Mucosa of gallbladder (tissue), 1 donor: ENCODE measurements at regions not wholly inside any gene's neighbourhood (a gene's known extent, or its start where the extent isn't known, plus 50 kb on each side); places are given as distances from the start of the nearest gene placed in this dataset.
"Not testable (repeated sequence)": the region's sequence is repeated elsewhere in the genome, so short reads cannot be mapped to it uniquely, and the experiment has no call there.

Experiments used
- DNase-seq: peaks from one replicate; pipeline ENCODE4 v3.0.0-alpha.2; 2020; ENCODE audit warnings: low spot score
- donor health status: DM: no; HTN: no; CAD: no.

DNA sequence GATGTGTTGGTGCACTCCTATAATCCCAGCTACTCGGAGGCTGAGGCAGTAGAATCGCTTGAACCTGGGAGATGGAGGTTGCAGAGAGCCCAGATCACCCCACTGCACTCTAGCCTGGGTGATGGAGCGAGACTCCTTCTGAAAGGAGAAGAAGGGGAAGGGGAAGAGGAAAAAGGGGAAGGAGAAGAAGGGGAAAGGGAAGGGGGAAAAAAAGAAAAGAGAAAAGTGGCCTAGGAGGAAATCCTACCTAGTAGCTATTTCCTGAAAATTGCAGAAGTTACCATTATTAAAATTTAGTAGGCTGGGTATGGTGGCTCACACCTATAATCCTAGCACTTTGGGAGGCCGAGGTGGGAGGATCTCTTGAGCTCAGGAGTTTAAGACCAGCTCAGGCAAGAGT is 67.4 kb downstream of the ARRDC3 start:
- no peak for DNase-seq

DNA sequence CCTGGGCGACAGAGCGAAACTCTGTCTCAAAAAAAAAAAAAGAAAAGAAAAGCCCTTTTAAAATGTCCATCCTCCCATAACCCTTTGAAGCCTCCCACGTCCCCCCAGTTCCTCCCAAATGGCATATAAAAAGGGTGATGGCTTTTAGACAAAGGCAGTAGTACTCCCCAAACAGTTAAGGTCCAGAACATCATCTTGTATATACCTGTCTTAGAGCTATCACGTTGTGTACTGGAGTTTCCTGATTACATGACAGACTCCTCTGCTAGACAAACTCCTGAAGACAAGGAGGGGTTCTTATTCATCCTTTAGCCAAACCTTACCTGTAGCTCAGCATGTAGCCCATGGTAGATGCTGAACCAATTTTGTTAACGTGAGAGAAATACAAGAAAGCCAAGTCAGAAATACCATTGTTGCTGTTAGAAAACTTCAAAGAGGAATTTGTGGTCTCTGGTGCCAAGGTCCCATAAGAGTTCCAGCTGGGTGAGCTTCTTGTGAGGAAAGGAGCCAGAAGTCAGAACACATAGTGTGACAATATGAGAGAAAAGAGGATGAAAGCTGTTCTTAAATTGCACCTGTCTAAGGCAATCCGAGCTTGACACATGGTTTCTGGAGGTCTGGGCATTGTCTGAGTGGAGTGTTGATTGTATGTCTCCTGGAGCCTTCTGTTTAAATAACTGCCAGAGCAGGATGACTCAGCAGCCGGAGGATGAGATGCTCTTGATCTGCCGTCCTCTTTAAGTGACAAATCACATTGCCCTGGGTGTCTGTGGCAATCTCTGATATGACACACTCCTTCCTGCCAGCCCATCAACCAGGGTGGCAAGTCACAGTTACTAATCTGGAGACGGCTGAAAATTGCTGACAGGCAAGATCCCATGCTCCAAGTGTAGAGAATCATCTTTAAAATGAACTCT is 69.1 kb downstream of the ARRDC3 start:
- DNase-seq: peak; percentile 81

DNA sequence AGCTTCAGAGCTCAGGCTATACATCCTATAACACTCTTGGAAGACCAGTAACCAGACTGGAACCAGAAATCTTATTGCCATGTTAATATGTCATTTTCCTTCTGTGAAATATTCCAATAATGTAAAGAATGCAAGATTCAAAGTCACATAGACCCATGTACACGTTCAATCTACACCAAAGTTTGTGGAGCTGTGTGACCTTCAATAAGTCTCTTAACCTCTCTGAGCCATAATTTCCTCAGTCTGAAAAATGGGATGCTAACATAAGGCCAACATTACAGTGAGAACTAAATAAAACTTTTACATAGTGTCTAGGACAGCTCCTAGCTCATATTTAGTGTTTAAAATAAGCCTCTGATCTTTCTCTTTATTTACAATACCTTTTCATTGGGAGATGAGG is 70.4 kb downstream of the ARRDC3 start:
- DNase-seq: no peak

DNA sequence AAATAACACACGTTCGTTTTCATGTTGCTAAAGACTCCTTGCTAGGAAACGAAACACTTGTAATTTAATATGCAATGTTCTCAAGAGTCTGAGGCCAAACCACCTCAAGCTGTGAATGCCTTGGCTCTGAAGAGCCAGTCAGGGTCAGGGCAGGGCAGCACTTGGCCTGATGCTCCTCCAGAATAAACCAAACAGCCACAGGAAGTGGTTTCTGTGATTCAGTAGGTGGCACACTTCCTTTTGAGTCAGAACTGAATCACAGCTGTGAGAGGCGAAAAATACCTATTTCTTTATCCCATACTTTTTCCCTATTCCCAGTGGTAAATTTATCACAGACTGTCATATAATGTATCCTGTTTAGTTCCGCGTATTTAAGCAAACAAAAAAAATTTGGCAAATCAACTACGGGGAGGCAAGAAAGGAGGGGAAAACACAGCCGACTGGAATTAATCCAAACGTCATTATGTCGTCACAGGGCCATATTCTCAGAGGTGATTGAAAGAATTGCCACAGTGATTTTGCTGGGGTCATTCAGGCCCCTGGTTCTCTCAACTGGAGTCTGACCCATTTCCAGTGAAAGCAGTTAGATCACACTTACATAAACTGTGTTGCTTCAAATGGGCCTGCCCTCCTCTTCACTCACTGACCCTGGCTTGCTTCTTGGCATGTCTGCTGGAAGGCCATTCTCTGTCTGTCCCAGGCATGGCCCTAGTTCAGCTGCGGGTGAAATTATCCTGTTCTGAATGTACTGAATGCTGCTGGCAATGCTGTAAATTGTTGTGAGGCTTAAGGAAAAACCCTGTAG is 71.2 kb downstream of the ARRDC3 start:
- peak; percentile 74 for DNase-seq

DNA sequence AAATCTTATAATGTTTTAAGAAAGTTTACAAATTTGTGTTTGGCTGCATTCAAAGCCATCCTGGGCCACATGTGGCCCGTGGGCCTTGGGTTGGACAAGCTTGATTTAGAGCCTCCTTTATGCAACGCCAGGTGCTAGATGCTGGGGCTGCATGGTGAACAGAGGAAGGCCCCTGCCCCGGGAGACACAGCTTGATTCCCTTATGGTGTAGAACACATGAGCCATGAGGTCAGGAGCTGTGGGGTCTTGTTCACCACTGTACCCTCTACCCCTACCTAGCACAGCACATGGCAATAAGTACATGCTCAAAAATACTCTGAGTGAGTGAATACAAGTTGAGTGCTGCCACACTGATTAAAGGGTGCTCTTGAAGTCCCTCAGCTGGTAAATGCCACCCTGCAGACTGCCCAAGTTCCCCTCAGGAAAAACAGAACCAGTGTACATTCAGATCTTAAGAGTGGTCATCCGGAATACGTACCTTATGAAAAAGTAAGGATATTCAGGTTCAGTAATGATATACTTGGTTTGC is 71.9 kb downstream of the ARRDC3 start:
- DNase-seq: no peak

DNA sequence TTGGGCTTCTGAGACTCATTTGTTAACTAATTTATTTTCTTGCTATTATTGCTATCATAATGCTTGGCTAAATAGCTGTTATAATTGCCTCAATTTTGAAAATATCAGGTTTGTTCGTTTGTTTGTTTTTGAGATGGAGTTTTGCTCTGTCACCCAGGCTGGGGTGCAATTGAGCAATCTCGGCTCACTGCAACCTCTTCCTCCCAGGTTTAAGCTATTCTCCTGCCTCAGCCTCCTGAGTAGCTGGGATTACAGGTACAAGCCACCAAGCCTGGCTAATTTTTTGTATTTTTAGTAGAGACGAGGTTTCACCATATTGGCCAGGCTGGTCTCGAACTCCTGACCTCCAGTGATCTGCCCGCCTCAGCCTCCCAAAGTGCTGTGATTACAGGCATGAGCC is 75.0 kb downstream of the ARRDC3 start:
- not testable (repeated sequence) for DNase-seq

DNA sequence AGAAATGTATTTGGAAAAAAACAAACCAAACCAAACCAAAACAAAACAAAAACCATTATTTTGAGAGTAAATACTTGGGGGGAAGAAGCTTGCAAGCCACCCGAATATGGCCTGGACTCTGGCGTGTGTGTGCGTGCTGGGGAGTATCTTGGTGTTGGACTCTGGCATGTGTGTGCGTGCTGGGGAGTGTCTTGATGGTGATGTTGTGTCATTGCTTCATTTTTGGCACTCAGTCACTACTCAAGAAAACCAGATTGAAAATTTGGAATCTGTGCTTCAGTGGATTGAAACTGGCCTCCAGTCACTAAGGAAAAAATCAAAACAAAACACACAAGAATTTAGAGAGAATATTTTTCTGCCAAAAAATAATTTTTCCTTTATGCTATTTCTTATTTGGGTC is 76.1 kb downstream of the ARRDC3 start:
- peak; percentile 41 for DNase-seq

DNA sequence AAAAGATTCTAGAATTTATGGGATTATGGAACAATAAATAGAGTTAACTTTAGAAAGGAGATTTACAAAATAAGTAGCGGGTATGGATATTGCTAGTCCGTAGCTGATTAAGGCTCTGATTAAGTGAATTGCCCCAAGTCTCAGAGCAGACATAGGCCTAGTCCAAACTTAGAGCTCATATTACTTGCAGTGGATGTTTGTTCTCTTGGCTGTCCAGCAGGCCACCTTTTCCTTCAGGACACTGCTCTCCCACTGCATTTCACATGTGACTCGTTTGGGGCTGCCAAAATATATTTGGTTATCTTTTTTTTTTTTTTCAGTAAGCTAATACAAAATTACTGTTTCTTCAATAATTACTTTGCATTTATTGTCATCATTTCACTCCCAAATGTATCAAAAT is 76.6 kb downstream of the ARRDC3 start:
- DNase-seq: no peak

DNA sequence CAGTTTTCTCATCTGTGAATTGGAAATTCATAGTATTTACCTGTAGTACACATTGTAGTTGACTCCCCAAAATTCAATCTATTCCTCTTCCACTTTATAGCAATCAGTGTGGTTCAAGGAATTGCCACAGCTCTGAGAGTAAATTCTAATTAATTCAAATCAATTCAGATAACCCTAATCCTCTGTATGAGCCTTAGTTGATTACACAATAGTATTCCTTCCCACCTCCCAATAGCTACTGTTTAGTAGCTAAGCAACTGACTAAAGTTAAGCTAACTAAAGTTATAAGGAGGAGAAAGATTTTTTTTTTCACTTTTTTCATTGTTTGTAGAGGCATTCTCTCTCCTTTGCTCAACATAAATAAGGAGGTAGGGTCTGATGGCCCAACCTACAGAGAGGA is 77.5 kb downstream of the ARRDC3 start:
- DNase-seq: no peak

DNA sequence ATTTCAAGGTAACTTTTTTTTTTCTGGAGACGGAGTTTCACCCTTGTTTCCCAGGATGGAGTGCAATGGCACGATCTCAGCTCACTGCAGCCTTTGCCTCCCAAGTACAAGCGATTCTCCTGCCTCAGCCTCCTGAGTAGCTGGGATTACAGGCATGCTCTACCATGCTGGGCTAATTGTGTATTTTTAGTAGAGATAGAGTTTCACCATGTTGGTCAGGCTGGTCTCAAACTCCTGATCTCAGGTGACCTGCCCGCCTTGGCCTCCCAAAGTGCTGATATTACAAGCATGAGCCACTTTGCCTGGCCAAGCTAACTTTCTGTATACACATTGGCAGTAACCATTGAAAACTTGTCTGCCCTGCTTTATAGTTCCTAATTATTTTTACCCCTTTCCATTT is 79.1 kb downstream of the ARRDC3 start:
- DNase-seq: not testable (repeated sequence)

DNA sequence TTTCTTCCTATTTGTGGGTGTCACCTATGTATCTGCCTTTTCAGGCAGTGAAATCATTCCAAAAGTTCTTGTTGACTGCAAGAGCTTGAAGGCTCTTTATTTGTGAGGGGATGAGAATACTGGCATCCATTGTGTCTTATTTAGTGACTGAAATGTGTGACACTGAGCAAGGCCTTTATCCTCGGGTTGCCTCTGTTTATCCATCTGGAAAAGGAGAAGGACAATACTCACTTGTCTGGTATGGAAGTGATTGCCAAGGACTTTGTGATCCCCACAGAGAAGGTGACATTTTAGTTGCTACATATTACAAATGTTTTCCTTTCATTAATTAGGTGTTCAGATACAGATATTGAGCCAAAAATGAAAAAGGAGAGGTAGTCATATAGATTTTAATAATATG is 80.2 kb downstream of the ARRDC3 start:
- DNase-seq: no peak

DNA sequence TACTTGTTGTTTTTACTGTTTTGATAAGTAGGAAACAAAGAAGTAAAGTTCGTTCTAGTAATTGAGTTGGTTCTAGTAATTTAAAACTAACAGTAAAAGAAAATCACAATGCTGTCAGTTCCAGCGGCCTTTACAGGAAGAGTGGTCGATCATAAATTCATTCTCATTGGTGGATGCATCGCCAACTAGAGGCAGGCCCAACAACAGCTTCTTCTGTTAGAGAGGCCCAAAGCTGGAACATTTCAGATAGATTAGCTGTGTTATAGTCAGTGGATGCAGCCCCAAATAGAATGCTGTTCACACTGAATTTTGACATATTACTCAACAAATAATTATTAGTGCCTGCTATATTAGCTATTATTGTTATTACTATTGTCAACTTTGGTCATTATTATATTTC is 80.8 kb downstream of the ARRDC3 start:
- no peak for DNase-seq

DNA sequence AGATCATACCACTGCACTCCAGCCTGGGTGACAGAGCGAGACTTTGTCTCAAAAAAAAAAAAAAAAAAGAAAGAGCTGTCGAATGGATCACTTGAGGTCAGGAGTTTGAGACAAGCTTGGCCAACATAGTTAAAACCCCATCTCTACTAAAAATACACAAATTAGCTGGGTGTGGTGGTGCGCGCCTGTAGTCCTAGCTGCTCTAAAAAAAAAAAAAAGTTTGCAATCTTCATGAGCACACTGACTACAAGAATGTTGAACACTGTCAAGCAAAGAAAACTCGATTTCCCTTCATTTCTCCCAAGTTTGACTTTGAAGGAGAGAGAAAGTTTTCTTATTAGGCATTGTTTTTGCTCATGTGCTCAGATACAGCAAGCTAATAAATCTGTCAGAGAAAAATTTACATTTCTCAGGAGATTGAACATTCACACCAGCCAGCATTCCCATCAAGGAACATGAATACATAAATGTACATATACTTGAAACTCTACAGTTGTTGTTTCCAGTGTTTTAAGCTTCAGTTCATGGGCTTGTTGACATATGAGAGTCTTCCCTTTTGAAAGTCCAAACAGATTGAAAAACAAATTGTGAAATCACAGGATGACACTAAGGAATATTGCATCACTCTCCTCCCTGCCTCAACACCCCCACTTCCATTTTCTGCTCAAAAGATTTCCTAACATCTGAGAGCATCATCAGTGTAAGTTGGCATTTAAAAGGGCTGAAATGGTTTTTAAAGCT is 81.8 kb downstream of the ARRDC3 start:
- no peak for DNase-seq

DNA sequence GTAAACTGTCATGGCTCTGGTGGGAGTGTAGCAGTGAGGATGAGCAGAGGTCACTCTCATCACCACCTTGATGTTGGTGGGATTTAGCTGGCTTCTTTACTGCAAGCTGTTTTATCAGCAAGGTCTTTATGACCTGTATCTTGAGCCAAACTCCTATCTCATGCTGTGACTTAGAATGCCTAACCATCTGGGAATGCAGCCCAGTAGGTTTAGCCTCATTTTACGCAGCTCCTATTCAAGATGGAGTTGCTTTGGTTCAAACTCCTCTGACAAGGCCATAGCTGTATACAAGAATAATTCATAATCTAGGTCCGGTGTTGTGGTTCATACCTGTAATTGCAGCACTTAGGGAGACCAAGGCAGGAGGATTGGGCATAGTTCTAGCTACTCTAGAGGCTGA is 85.1 kb downstream of the ARRDC3 start:
- no peak for DNase-seq

DNA sequence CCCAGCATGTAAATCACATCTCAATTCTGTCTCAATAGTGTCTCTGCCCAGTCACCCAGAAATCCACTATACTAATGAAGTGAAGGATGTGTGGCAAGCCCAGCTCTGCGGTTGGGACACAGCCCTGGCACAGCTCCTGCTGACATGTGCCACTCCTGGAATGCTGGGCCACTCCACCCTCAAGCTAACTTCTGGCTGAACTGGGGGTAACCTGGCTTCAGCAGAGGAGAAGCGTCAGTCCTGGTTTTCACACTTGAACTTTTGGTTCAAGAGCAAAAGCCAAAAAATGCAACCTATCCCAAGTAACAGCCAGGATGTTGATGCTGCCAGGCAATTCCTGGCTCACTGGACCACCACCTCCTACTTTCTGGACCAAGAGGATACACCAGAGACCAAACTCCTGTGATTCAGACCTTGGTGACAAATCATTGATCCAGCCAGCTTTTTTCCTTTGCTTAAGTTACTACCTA is 86.4 kb downstream of the ARRDC3 start:
- DNase-seq: no peak

DNA sequence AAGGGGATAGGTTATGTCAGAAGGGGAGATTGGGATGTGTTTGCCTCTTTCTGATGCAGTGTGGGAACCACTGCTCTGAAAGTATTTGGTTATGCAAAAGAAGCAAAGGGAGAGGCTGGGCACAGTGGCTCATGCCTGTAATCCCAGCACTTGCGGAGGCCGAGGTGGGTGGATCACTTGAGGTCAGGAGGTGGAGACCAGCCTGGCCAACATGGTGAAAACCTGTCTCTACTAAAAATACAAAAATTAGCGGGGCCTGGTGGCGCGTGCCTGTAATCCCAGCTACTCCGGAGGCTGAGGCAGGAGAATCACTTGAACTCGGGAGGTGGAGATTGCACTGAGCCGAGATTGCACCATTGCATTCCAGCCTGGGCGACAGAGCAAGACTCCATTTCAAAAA is 87.0 kb downstream of the ARRDC3 start:
- not testable (repeated sequence) for DNase-seq

DNA sequence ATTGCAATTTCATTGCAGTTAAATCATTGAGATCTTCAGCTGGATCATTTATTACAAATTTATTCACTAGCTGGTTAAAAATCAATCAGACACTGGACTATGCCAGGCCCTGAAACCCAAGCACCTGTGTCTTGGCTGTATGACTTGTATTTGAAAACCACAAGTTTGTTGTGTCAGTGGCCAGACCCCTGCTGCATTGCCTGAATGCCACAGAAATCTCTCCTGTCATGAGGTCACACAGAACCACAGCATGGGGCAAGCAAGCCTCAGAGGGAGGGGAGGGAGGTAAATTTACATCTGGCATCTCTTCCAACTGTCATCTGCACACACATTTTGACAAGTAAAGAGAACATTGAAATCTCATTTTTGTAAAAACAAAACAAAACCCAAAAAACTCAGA is 90.0 kb downstream of the ARRDC3 start:
- no peak for DNase-seq

DNA sequence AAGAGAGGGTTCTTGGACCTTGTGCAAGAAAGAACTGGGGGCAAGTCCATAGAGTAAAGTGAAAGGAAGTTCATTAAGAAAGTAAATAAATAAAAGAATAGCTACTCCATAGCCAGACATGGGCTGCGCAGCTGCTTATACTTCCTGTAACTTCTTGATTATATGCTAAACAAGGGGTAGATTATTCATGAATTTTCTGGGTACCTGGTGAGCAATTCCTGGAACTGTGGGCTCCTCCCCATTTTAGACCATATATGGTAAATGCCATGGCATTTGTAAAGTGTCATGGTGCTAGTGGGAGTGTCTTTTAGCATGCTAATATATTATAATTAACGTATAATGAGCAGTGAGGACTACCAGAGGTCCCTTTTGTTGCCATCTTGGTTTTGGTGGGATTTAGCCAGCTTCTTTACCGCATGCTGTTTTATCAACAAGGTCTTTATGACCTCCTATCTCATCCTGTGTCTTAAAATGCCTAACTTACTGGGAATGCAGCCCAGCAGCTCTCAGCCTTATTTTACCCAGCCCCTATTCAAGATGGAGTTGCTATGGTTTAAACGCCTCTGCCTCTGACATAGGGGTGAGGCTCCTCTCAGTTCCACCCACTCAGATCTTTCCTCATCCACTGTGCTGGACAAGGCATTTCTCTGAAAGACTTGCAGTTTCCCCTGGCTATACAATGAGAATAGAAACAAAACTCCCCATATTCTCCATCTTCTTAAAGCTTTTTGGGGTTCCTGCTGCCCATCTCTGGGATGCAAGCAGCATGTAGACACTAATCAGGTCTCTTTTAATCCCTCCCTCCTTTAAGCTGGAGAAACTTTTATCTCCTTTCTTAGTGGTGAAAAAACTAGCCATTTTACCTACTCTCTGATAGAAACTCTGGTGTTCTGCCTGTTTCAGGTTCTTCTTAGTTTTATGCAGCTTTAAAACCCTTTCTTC is 91.2 kb downstream of the ARRDC3 start:
- no peak for DNase-seq

DNA sequence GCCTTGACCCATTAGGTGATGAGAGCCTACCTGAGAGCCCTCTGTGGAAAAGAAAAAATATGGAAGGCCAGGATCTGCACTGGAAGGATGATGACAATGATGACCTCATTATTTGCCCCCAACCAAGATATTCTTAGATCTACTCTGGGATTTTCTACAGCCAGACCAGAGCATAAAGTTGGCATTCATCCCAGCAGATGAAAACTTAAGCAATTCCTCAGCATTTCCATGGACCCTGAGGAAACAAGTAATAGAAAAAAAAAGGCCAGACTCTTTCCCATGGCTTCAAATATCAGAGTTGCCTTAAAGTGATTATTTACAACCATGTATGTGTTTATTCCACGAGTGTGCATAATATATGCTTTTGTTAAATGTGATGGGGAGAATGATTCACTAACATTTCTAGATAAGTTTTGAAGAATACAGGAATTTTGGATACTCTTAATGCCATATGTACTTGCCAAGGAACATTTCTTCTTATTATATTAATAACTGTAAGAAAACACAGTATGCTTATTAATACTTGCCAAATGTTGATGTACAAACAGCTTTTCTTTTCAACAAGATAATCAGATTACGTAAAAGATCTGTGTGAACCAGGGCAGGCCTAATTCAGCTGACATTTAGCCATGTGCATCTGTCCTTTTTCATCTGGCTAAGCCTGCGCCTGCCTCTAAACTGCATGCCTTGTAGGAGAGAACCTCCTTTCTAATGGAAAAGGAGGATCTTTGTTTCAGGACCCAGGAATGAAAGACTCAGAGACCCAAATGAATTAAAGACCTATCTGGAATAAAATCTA is 94.8 kb downstream of the ARRDC3 start:
- DNase-seq: peak; percentile 50

DNA sequence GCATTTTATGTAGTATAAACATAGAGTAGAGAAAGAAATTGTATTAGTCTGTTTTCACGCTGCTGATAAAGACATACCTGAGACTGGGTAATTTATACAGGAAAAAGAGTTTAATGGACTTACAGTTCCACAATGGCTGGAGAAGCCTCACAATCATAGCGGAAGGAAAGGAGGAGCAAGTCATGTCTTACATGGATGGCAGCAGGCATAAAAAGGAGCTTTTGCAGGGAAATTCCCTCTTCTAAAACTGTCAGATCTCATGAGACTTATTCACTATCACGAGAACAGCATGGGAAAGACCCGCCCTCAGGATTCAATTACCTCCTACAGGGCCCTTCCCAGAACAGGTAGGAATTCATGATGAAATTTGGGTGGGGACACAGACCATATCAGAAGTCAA is 98.1 kb downstream of the ARRDC3 start:
- not testable (repeated sequence) for DNase-seq
